Body of pancreas (tissue), 4 donors: ENCODE measurements at regions not wholly inside any gene's neighbourhood (a gene's known extent, or its start where the extent isn't known, plus 50 kb on each side); places are given as distances from the start of the nearest gene placed in this dataset.

ENCODE experiments used
- POLR2A ChIP-seq, 3 donors: fragments of 450-650 bp; IDR thresholded peaks; one replicate each; pipeline ENCODE4 v1.6.1; 2016; ENCODE audit warnings: antibody characterized with exemption in 3 of 3, mild to moderate bottlenecking in 2 of 3
- TF ChIP-seq, protein P1 (sequence below), 7 experiments: fragments of 450-650 bp in 4 of 7; fragments of 200-600 bp in 3 of 7; sonication (generic) in 3 of 7; IDR thresholded peaks; one replicate each; pipeline ENCODE4 v1.5.1; 2016 to 2019; ENCODE audit warnings: antibody characterized with exemption in 7 of 7

DNA sequence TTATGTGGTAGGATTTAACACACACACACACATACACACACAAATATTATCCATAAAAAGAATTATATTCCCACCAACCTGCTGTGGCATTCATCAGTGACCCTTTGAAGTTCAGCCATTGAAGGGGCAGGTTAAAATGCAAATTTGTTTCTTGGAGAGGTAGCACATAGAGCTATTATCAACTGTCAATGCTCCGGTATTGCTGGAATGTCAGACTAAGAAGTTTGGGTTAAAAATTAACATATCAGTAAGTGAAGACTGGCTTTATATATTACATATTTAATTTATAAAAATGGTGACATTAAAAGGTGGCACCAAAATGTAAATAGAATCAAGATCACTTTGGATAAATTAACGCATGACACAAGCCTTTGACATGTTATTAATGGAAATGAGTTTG is 207.3 kb downstream of the DAD1 start:
- TF ChIP-seq, protein P1, sequence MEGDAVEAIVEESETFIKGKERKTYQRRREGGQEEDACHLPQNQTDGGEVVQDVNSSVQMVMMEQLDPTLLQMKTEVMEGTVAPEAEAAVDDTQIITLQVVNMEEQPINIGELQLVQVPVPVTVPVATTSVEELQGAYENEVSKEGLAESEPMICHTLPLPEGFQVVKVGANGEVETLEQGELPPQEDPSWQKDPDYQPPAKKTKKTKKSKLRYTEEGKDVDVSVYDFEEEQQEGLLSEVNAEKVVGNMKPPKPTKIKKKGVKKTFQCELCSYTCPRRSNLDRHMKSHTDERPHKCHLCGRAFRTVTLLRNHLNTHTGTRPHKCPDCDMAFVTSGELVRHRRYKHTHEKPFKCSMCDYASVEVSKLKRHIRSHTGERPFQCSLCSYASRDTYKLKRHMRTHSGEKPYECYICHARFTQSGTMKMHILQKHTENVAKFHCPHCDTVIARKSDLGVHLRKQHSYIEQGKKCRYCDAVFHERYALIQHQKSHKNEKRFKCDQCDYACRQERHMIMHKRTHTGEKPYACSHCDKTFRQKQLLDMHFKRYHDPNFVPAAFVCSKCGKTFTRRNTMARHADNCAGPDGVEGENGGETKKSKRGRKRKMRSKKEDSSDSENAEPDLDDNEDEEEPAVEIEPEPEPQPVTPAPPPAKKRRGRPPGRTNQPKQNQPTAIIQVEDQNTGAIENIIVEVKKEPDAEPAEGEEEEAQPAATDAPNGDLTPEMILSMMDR (IDR thresholded peaks at IDR 0.05) = no peak
- no peak for TF ChIP-seq POLR2A (IDR thresholded peaks at IDR 0.05)
